ENCODE measurements at regions not wholly inside any gene's neighbourhood (a gene's known extent, or its start where the extent isn't known, plus 50 kb on each side); places are given as distances from the start of the nearest gene placed in this dataset.

DNA sequence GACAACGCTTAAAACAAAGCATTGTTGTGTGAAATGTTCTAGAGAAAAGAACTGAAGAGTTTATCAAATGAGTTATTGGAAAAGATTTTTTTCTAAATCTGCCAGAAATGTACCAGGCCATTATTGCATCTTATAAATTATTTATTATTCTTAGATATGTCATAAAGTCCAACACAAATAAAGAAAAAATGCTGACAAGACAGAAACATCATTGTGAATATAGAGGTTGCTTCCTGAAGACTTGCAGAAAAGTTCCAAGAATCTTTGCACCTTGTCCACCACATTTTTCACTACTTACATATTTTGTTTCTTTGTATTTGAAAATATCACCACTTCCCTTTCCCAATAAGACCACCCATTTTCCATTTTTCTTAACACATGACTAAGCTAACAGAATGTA lies 545.8 kb downstream of the IQCM start:
- no peaks in the 10 kb centered on the region for H3K27me3 ChIP-seq
- no peaks in the 10 kb centered on the region for H3K36me3 ChIP-seq
- no peaks in the 10 kb centered on the region for H3K9me3 ChIP-seq
- intact Hi-C loops (cut with DNase I), result no loop called here
- H3K4me3 ChIP-seq (replicated peaks in 1 of 3), result no peak overlapping the region
- TF ChIP-seq, protein P1, sequence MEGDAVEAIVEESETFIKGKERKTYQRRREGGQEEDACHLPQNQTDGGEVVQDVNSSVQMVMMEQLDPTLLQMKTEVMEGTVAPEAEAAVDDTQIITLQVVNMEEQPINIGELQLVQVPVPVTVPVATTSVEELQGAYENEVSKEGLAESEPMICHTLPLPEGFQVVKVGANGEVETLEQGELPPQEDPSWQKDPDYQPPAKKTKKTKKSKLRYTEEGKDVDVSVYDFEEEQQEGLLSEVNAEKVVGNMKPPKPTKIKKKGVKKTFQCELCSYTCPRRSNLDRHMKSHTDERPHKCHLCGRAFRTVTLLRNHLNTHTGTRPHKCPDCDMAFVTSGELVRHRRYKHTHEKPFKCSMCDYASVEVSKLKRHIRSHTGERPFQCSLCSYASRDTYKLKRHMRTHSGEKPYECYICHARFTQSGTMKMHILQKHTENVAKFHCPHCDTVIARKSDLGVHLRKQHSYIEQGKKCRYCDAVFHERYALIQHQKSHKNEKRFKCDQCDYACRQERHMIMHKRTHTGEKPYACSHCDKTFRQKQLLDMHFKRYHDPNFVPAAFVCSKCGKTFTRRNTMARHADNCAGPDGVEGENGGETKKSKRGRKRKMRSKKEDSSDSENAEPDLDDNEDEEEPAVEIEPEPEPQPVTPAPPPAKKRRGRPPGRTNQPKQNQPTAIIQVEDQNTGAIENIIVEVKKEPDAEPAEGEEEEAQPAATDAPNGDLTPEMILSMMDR (IDR thresholded peaks at IDR 0.05), result no peak
- TF ChIP-seq POLR2A (IDR thresholded peaks at IDR 0.05), result no peak
- no peaks in the 10 kb centered on the region for H3K4me1 ChIP-seq
- H3K27ac ChIP-seq, result no peak overlapping the region
- DNase-seq, result no peak
- 91 to 96% methylated on average over 1 of the region's 1 CpG for WGBS, 2 donors

DNA sequence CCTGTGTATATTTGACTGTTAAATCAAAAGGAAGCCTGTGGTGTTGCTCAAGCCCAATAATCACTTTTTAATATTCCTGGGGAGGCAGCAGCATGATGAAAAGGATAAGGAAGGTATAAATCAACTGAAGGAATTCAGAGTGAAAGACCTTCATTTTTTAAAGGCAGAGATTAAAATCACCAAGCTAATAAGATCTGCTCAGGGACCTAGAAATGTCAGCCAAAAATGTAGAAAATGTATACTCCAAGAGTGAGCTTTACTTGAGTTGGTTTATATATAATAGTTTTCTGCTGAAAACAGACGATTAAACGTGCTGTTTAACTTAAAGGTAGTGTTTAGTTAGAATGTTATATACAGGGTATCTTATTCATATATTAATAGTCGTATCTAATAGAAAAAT lies 549.3 kb downstream of the IQCM start:
- no peak overlapping the region for H3K4me3 ChIP-seq (replicated peaks in 1 of 3)
- intact Hi-C loops (cut with DNase I), result no loop called here
- no peaks in the 10 kb centered on the region for H3K36me3 ChIP-seq

DNA sequence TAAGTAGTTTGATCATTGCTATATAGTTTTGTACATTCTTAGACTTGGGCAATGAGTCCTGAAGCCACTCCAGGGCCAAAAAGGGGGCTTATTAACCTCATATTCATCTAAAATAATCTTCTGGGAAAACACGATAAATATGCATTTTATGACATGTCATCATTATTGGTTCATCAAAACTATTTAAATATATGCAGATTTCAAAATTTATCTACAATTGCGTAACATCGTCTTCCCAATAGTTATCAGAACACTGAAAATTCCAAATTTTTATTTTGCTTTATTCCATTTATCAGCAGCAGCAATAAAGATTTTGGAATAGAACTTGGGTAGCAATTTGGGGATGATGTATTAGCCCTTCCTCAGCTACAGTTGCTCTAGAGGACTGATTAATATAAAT lies 550.0 kb downstream of the IQCM start:
- DNase-seq, result no peak
- Histone ChIP-seq H3K9me3 (no peaks in the 10 kb centered on the region), H3K4me1 (peaks cover 0 to 6% of the 10 kb centered on the region in 2 donors), H3K27me3 (no peaks in the 10 kb centered on the region), H3K4me3 (replicated peaks in 1 of 3) (no peak overlapping the region), H3K27ac (no peak overlapping the region), H3K36me3 (no peaks in the 10 kb centered on the region)
- no peak for TF ChIP-seq POLR2A (IDR thresholded peaks at IDR 0.05)
- TF ChIP-seq, protein P1 (IDR thresholded peaks at IDR 0.05), result no peak
- intact Hi-C loops (cut with DNase I), result no loop called here
- 62 to 94% methylated on average over 3 of the region's 3 CpGs for WGBS, 2 donors

More for the DNA sequence above, 549.3 kb downstream of the IQCM start:
- TF ChIP-seq POLR2A (IDR thresholded peaks at IDR 0.05), result no peak
- TF ChIP-seq, protein P1 (IDR thresholded peaks at IDR 0.05), result no peak
- no peak for DNase-seq
- no peak overlapping the region for H3K27ac ChIP-seq
- WGBS, 2 donors, result 87 to 89% methylated on average over 3 of the region's 3 CpGs
- H3K4me1 ChIP-seq, result peaks cover 0 to 6% of the 10 kb centered on the region in 2 donors
- no peaks in the 10 kb centered on the region for H3K9me3 ChIP-seq
- H3K27me3 ChIP-seq, result no peaks in the 10 kb centered on the region

DNA sequence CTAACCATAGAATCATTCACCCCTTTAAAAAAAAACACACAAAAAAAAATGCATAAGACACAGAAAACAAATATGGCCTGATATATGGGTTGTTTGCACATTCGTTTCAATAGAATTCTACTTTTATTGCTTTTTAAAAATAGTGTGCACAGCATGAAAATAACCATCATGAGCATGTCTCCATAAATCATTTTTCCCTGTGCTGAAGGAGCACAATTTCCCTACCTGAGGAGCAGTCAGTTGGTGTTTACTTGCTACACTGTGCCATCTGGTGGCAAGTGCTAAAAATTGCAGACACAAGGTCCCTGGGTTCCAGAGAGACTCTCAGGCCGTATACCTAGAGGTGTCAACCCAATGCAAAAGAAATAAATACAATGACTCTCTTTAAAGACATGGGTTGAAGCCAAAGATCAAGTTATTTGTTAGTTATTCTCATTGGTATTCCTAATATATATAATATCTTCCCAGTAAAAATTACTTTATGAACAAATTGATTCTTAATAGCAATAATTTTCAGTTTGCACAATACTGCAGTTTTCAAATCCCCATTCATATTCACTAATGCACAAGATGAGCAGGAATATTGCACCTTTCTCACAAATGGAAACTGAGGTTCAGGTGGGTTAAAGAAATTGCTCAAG lies 551.4 kb downstream of the IQCM start:
- DNase-seq, result peak; percentile 17 to 40
- H3K27ac ChIP-seq, result no peak overlapping the region
- intact Hi-C loops (cut with DNase I), result no loop called here
- no peaks in the 10 kb centered on the region for H3K27me3 ChIP-seq
- 45 to 61% methylated on average over 2 of the region's 2 CpGs for WGBS, 2 donors
- TF ChIP-seq, protein P1 (IDR thresholded peaks at IDR 0.05), result peak in 5 of 6 experiments; percentile 20 to 83 (median 62)
- no peak for TF ChIP-seq POLR2A (IDR thresholded peaks at IDR 0.05)
- no peak overlapping the region for H3K4me3 ChIP-seq (replicated peaks in 1 of 3)
- peaks cover 0 to 6% of the 10 kb centered on the region in 2 donors for H3K4me1 ChIP-seq
- no peaks in the 10 kb centered on the region for H3K36me3 ChIP-seq
- H3K9me3 ChIP-seq, result no peaks in the 10 kb centered on the region

DNA sequence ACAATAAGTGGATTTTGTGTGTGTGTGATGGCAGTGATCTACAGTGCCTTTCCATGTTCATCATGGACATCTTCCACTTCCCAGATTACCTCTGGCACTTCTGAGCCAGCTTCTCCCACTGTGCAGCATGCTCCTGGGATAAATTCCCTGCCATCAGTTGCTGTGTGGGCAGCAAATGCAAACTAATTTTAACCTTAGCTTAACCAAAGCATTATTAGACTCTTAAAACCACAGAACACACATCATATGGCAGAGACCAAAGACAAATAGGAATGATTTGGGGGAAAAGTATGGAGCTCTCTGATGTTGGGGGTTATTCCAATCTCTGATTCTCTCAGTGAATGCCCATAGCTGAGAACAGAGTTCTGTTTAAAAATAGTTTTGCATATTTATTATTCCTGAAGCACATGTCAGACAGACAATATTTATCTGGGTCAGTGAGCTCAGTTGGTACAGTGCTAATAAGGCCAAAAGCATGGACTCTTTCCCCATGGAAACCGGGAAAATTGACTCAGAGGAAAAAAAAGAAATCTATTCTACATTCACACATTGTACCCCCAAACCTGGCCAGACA lies 567.4 kb downstream of the IQCM start:
- no peaks in the 10 kb centered on the region for H3K36me3 ChIP-seq
- H3K4me1 ChIP-seq, result no peaks in the 10 kb centered on the region
- no peak overlapping the region for H3K27ac ChIP-seq
- no peaks in the 10 kb centered on the region for H3K9me3 ChIP-seq
- WGBS, 2 donors, result 80 to 84% methylated on average over 1 of the region's 1 CpG
- TF ChIP-seq POLR2A (IDR thresholded peaks at IDR 0.05), result no peak
- TF ChIP-seq, protein P1 (IDR thresholded peaks at IDR 0.05), result no peak
- no peaks in the 10 kb centered on the region for H3K27me3 ChIP-seq
- H3K4me3 ChIP-seq (replicated peaks in 1 of 3), result no peak overlapping the region
- intact Hi-C loops (cut with DNase I), result no loop called here
- DNase-seq, result no peak
